ENCODE measurements at regions not wholly inside any gene's neighbourhood (a gene's known extent, or its start where the extent isn't known, plus 50 kb on each side); places are given as distances from the start of the nearest gene placed in this dataset.

DNA sequence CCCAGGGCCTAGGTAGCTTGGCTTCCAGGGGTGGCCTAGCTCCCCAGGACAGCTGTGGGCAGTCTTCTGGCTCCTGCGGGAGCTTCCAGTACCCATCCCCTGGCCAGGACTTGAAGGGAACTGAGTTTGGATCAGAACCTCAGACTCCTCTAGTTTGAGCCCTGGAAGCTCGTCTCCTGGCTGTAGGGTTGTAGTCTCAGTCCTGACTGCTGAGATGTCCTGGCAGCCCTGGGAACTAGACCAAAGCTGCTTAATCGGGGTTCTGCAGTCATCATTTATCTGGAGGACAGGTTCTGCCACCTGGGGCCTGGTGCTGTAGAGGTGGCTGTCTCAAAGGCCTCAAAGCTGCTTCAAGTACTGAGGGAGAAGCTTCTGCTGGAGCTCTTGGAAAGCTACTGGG, 163.7 kb downstream of the WSCD1 start:
- TF ChIP-seq PATZ1 (tag by site-specific recombination; IDR thresholded peaks at IDR 0.05) = no peak
- TF ChIP-seq ZBTB49 (tag by site-specific recombination; IDR thresholded peaks at IDR 0.05; ENCODE audit: low read depth) = no peak
- TF ChIP-seq ZNF423 (tag by site-specific recombination; IDR thresholded peaks at IDR 0.05) = no peak
- no peak for TF ChIP-seq BCL11A (tag by site-specific recombination; IDR thresholded peaks at IDR 0.05; ENCODE audit: low read depth)
- TF ChIP-seq ZNF843 (tag by site-specific recombination; IDR thresholded peaks at IDR 0.05) = no peak
- no peak for TF ChIP-seq ZNF133 (tag by site-specific recombination; IDR thresholded peaks at IDR 0.05)
- TF ChIP-seq MYNN (tag by site-specific recombination; IDR thresholded peaks at IDR 0.05; ENCODE audit: borderline replicate concordance) = no peak
